GM23248 (cell line): ENCODE measurements at regions not wholly inside any gene's neighbourhood (a gene's known extent, or its start where the extent isn't known, plus 50 kb on each side); places are given as distances from the start of the nearest gene placed in this dataset.

ENCODE experiments used
- DNase-seq: peaks from one replicate; pipeline ENCODE4 v3.0.0-alpha.2; 2015
- H2AFZ ChIP-seq: fragments of 200-600 bp; sonication (generic); 2 replicates; pipeline ENCODE4 v1.6.1; 2016; ENCODE audit warnings: antibody characterized with exemption
- H3F3A ChIP-seq: fragments of 200-600 bp; sonication (generic); 2 replicates; pipeline ENCODE4 v1.6.1; 2016; ENCODE audit warnings: mild to moderate bottlenecking, antibody characterized with exemption, mixed run types; ENCODE audit not compliant: insufficient read depth
- H3K27ac ChIP-seq: fragments of 200-600 bp; sonication (generic); 2 replicates; pipeline ENCODE4 v1.5.1; 2016; ENCODE audit warnings: mild to moderate bottlenecking
- H3K27me3 ChIP-seq: fragments of 200-600 bp; sonication (generic); replicated peaks from 2 replicates; pipeline ENCODE4 v1.6.1; 2016; ENCODE audit warnings: mild to moderate bottlenecking; ENCODE audit not compliant: insufficient read depth
- H3K36me3 ChIP-seq: fragments of 200-600 bp; sonication (generic); 2 replicates; pipeline ENCODE4 v1.6.1; 2016; ENCODE audit warnings: low read depth, mild to moderate bottlenecking
- H3K4me1 ChIP-seq: fragments of 200-600 bp; sonication (generic); 2 replicates; pipeline ENCODE4 v1.6.1; 2016; ENCODE audit warnings: mild to moderate bottlenecking; ENCODE audit not compliant: insufficient read depth
- H3K4me2 ChIP-seq: fragments of 200-600 bp; sonication (generic); one replicate; pipeline ENCODE4 v1.6.1; 2016; ENCODE audit warnings: mild to moderate bottlenecking; ENCODE audit not compliant: unreplicated experiment
- H3K4me3 ChIP-seq: fragments of 200-600 bp; sonication (generic); 2 replicates; pipeline ENCODE4 v1.5.1; 2016; ENCODE audit warnings: mild to moderate bottlenecking
- H3K79me2 ChIP-seq: fragments of 200-600 bp; sonication (generic); 2 replicates; pipeline ENCODE4 v1.6.1; 2016; ENCODE audit warnings: mild to moderate bottlenecking; ENCODE audit not compliant: insufficient read depth
- H3K9ac ChIP-seq: fragments of 200-600 bp; sonication (generic); 2 replicates; pipeline ENCODE4 v1.6.1; 2016; ENCODE audit warnings: mild to moderate bottlenecking
- H3K9me2 ChIP-seq: fragments of 200-600 bp; sonication (generic); 2 replicates; pipeline ENCODE4 v1.6.1; 2016; ENCODE audit warnings: mixed run types, mild to moderate bottlenecking, moderate library complexity; ENCODE audit not compliant: insufficient read depth
- H3K9me3 ChIP-seq: fragments of 200-600 bp; sonication (generic); one replicate; pipeline ENCODE4 v1.6.1; 2017; ENCODE audit warnings: low read depth
- H4K20me1 ChIP-seq: fragments of 200-600 bp; sonication (generic); 2 replicates; pipeline ENCODE4 v1.6.0; 2016; ENCODE audit not compliant: insufficient read depth
- EZH2 ChIP-seq: fragments of 200-600 bp; sonication (generic); IDR thresholded peaks from 2 replicates; pipeline ENCODE4 v1.6.1; 2018; ENCODE audit warnings: antibody characterized with exemption, mild to moderate bottlenecking; ENCODE audit not compliant: insufficient read depth, poor library complexity, severe bottlenecking
- EZH2phosphoT487 ChIP-seq: fragments of 200-600 bp; sonication (generic); IDR thresholded peaks from 2 replicates; pipeline ENCODE4 v1.6.1; 2018; ENCODE audit warnings: antibody characterized with exemption, moderate library complexity, mild to moderate bottlenecking, low read depth; ENCODE audit not compliant: insufficient read depth
- WGBS, 2 experiments: methylation state at CpG; one replicate each; pipeline ENCODE4 v1.1.6; 2015 to 2017; ENCODE audit warnings: low lambda C conversion rate in 2 of 2, low coverage in 1 of 2; ENCODE audit errors: missing lambda C conversion rate in 2 of 2; 5-methylcytosine and 5-hydroxymethylcytosine counted together
- in situ Hi-C: fragments of 300-500 bp; cut with MboI; formaldehyde crosslinking; loops from 2 replicates; pipeline ENCODE4 v1.15.0; 2020

DNA sequence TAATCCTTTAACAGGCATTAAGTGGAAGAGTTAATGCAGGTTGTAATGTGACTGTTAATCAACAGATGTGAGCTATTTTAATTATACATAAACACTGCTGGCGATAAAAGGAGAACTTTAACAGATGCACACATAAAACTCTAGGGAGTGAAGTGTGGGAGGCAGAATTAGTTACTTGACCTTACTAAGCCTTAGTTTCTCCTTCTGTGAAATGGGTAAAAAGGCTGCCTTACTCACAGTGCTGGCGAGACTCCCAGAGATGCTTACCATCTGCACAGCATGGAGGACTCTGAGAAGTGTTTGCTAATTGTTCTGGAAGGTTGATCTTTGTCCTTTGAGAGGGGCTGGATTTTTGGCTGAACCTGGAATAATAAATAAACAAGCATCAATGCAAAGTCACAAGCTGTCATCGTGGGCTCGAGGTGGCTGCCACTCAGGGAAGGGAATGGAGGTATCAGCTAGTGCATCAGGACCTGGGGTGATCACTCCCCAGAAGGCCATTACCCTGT is 58.6 kb upstream of the MPEG1 start:
- H3K36me3 ChIP-seq: no peaks in the 10 kb centered on the region
- TF ChIP-seq EZH2 (no peak), EZH2phosphoT487 (no peak)
- H3F3A ChIP-seq: no peaks in the 10 kb centered on the region
- H3K79me2 ChIP-seq: no peaks in the 10 kb centered on the region
- H3K9ac ChIP-seq: no peak overlapping the region
- in situ Hi-C loops: no loop called here
- DNase-seq: no peak
- 40 to 47% methylated on average over 4 of the region's 4 CpGs for WGBS, 2 experiments
- H3K4me3 ChIP-seq: no peak overlapping the region
- H2AFZ ChIP-seq: no peak overlapping the region
- no peaks in the 10 kb centered on the region for H4K20me1 ChIP-seq
- no peak overlapping the region for H3K27ac ChIP-seq
- H3K4me1 ChIP-seq: no peaks in the 10 kb centered on the region
- H3K9me3 ChIP-seq: no peaks in the 10 kb centered on the region
- H3K9me2 ChIP-seq: no peaks in the 10 kb centered on the region
- H3K4me2 ChIP-seq: no peak overlapping the region
- H3K27me3 ChIP-seq: peaks cover 8% of the 10 kb centered on the region; the same call in 1 of the 2 replicates

DNA sequence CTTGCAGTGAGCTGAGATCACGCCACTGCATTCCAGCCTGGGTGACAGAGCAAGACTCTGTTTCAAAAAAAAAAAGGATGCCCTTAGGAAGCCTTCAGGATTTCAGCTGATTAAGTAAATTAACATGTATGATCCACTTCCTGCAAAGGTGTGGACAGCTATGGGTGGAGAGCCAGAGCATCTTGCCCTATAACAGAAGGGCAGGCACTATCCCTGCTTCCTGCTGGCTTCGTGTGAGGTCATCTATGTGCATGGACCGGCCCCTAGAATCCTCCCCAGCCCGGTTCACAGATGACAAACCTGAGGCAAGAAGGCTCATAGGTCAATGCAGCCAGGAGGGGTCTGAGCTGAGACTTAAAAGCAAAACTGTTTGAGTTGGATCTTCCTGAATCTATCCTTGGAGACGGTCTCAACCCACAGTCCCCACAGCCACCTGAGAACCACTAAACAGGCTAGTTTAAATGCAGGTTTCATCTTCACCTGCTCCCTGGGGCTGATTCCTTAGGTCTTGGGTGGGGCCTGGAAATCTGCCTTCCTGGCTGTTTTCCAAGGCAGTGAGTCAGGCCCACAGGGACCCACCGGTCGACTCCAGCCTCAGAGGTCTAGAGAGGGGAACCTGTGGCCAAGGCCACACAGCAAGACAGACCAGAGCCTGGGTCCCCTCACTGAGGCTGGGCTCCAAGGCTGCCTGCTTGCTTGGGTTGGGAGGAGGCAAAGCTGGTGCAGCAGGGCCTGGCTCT is 55.2 kb upstream of the MPEG1 start:
- no peak overlapping the region for H3K4me2 ChIP-seq
- no peaks in the 10 kb centered on the region for H3K9me3 ChIP-seq
- H3K27me3 ChIP-seq: peaks cover 8% of the 10 kb centered on the region; the same call in 1 of the 2 replicates
- H3K9me2 ChIP-seq: no peaks in the 10 kb centered on the region
- WGBS, 2 experiments: 59 to 68% methylated on average over 7 of the region's 7 CpGs
- no peaks in the 10 kb centered on the region for H3K79me2 ChIP-seq
- no peak overlapping the region for H3K4me3 ChIP-seq
- H3K9ac ChIP-seq: no peak overlapping the region
- H3K27ac ChIP-seq: no peak overlapping the region
- in situ Hi-C loops: no loop called here
- DNase-seq: no peak
- no peaks in the 10 kb centered on the region for H3K4me1 ChIP-seq
- H4K20me1 ChIP-seq: no peaks in the 10 kb centered on the region
- no peaks in the 10 kb centered on the region for H3F3A ChIP-seq
- H2AFZ ChIP-seq: no peak overlapping the region
- H3K36me3 ChIP-seq: no peaks in the 10 kb centered on the region
- no peak for TF ChIP-seq EZH2phosphoT487
- TF ChIP-seq EZH2: no peak

DNA sequence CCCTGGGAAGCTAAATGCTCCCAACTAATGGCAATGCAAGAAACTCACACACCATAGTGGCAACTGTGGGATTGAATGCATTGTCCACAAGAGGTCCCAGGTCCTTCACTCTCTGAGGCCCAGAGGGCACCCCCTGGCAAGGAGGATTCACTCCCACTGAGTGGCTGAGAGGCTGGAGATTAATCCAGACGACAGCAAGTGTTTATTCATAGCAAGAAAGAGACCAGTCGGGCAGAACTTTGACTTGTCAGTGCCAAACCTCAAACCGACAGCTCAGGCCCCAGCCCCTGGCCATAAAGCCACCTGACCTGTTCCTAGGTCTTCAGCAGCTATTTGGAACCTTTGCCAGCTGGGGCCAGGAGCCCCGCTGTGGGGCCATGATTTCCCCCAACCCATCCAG is 54.5 kb upstream of the MPEG1 start:
- no peak overlapping the region for H2AFZ ChIP-seq
- no peaks in the 10 kb centered on the region for H3K9me2 ChIP-seq
- H3K79me2 ChIP-seq: no peaks in the 10 kb centered on the region
- peaks cover 8% of the 10 kb centered on the region; the same call in 1 of the 2 replicates for H3K27me3 ChIP-seq
- no peak for TF ChIP-seq EZH2phosphoT487
- no peak for TF ChIP-seq EZH2
- H3K4me3 ChIP-seq: no peak overlapping the region
- no peak overlapping the region for H3K9ac ChIP-seq
- H4K20me1 ChIP-seq: no peaks in the 10 kb centered on the region
- H3K4me1 ChIP-seq: no peaks in the 10 kb centered on the region
- H3K36me3 ChIP-seq: no peaks in the 10 kb centered on the region
- H3F3A ChIP-seq: no peaks in the 10 kb centered on the region
- no peak for DNase-seq
- no peak overlapping the region for H3K4me2 ChIP-seq
- no peak overlapping the region for H3K27ac ChIP-seq
- H3K9me3 ChIP-seq: no peaks in the 10 kb centered on the region
- in situ Hi-C loops: no loop called here
- WGBS, 2 experiments: 45% methylated on average over 4 of the region's 4 CpGs

DNA sequence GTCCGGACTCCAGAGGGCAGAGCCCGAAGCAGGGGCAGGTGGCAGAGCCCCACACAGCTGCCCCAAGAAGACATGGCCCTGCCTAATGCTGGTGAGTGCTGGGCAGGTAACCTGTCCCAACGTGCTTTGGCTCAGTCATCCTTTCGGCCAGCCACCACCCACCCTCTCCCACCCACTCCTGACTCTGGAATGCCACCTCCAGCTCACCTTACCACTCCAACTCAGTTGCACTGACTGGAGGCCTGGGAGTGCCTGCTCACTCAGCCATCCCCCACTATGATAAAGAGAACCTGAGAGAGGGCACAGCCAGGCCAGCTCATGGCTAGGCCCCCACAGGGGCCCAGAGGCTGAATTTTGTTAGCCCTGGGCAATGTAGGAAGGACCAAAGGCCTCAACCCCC is 53.8 kb upstream of the MPEG1 start:
- no peaks in the 10 kb centered on the region for H3K4me1 ChIP-seq

More for the DNA sequence above, 53.8 kb upstream of the MPEG1 start:
- 60 to 61% methylated on average over 4 of the region's 4 CpGs for WGBS, 2 experiments
- Histone ChIP-seq H2AFZ (no peak overlapping the region), H3K27ac (no peak overlapping the region), H3F3A (no peaks in the 10 kb centered on the region), H3K9me2 (no peaks in the 10 kb centered on the region), H3K4me2 (no peak overlapping the region), H3K4me3 (no peak overlapping the region), H3K36me3 (no peaks in the 10 kb centered on the region), H3K27me3 (peaks cover 8% of the 10 kb centered on the region; the same call in 1 of the 2 replicates), H4K20me1 (no peaks in the 10 kb centered on the region), H3K9me3 (no peaks in the 10 kb centered on the region), H3K79me2 (no peaks in the 10 kb centered on the region), H3K9ac (no peak overlapping the region)
- TF ChIP-seq EZH2 (no peak), EZH2phosphoT487 (no peak)
- no peak for DNase-seq
- in situ Hi-C loops: no loop called here
